ENCODE measurements at regions not wholly inside any gene's neighbourhood (a gene's known extent, or its start where the extent isn't known, plus 50 kb on each side); places are given as distances from the start of the nearest gene placed in this dataset.

- no peak overlapping the region for H3K27ac ChIP-seq
- no peaks in the 10 kb centered on the region for H3K4me1 ChIP-seq
- H3K36me3 ChIP-seq (ENCODE audit: insufficient read depth in 1 of 2, low read depth in 1 of 2) = no peaks in the 10 kb centered on the region
- ATAC-seq (no peak), DNase-seq (no peak)
- TF ChIP-seq CTCF (IDR thresholded peaks at IDR 0.05) = no peak
- intact Hi-C loops (cut with DNase I) = no loop called here
- H3K4me3 ChIP-seq = no peak overlapping the region
- H3K27me3 ChIP-seq (ENCODE audit: insufficient read depth in 3 of 3, low read length in 2 of 3) = no peaks in the 10 kb centered on the region
- WGBS, 3 donors = 77 to 80% (median 78%) methylated on average over 13 of the region's 13 CpGs
- H3K9me3 ChIP-seq = no peaks in the 10 kb centered on the region
Measured at GRCh38 chr11:133663135-133663985, 131.1 kb upstream of the OPCML start.

GRCh38 chr11:133661846-133662245 is 129.5 kb upstream of the OPCML start:
- Histone ChIP-seq H3K4me1 (no peaks in the 10 kb centered on the region), H3K4me3 (no peak overlapping the region), H3K27ac (no peak overlapping the region), H3K36me3 (ENCODE audit: insufficient read depth in 1 of 2, low read depth in 1 of 2) (no peaks in the 10 kb centered on the region), H3K27me3 (ENCODE audit: insufficient read depth in 3 of 3, low read length in 2 of 3) (peaks cover 0 to 3% (median 0%) of the 10 kb centered on the region in 3 donors), H3K9me3 (no peaks in the 10 kb centered on the region)
- WGBS, 3 donors = 82 to 87% (median 85%) methylated on average over 9 of the region's 9 CpGs
- ATAC-seq (no peak), DNase-seq (no peak)
- intact Hi-C loops (cut with DNase I) = no loop called here
- TF ChIP-seq CTCF (IDR thresholded peaks at IDR 0.05) = no peak

- DNase-seq = no peak
- 59 to 71% (median 67%) methylated on average over 5 of the region's 5 CpGs for WGBS, 3 donors
- intact Hi-C loops (cut with DNase I) = no loop called here
- TF ChIP-seq CTCF (IDR thresholded peaks at IDR 0.05) = no peak
- no peak overlapping the region for H3K4me3 ChIP-seq
- peaks cover 0 to 9% (median 0%) of the 10 kb centered on the region in 3 donors for H3K27me3 ChIP-seq (ENCODE audit: insufficient read depth in 3 of 3, low read length in 2 of 3)
- no peak for ATAC-seq
- no peaks in the 10 kb centered on the region for H3K36me3 ChIP-seq (ENCODE audit: insufficient read depth in 1 of 2, low read depth in 1 of 2)
- no peak overlapping the region for H3K27ac ChIP-seq
- no peaks in the 10 kb centered on the region for H3K4me1 ChIP-seq
- no peaks in the 10 kb centered on the region for H3K9me3 ChIP-seq
Measured at GRCh38 chr11:133660202-133660568, 127.9 kb upstream of the OPCML start.

- Histone ChIP-seq H3K27ac (no peak overlapping the region), H3K4me3 (no peak overlapping the region), H3K36me3 (ENCODE audit: insufficient read depth in 1 of 2, low read depth in 1 of 2) (no peaks in the 10 kb centered on the region), H3K9me3 (no peaks in the 10 kb centered on the region), H3K27me3 (ENCODE audit: insufficient read depth in 3 of 3, low read length in 2 of 3) (peaks cover 0 to 10% (median 0%) of the 10 kb centered on the region in 3 donors), H3K4me1 (no peaks in the 10 kb centered on the region)
- ATAC-seq (no peak), DNase-seq (no peak)
- intact Hi-C loops (cut with DNase I) = no loop called here
- TF ChIP-seq CTCF (IDR thresholded peaks at IDR 0.05) = no peak
- WGBS, 3 donors = 45 to 47% (median 46%) methylated on average over 8 of the region's 8 CpGs
Measured at GRCh38 chr11:133659538-133660201, 127.4 kb upstream of the OPCML start.
